A549 (cell line): ENCODE measurements at regions not wholly inside any gene's neighbourhood (a gene's known extent, or its start where the extent isn't known, plus 50 kb on each side); places are given as distances from the start of the nearest gene placed in this dataset.

Experiments
- ATAC-seq, 2 experiments: fragments of 200-7000 bp in 1 of 2; fragments of >200 bp in 1 of 2; cut with Nextera tagmentation in 1 of 2; cut with Tn5 transposase in 1 of 2; 3 replicates each; pipeline versions ENCODE4 v1.8.0 to v1.9.1; 2018 to 2020; ENCODE audit warnings: mild to moderate bottlenecking in 1 of 2, moderate library complexity in 1 of 2
- CTCF ChIA-PET: fragments of 300-600 bp; sonication (Branson Sonifier 250); formaldehyde crosslinking; extraction: SDS; loops from one replicate; lab custom pipeline; 2021; ENCODE audit warnings: antibody characterized with exemption, inconsistent platforms; lab: Yijun Ruan, JAX
- POLR2A ChIA-PET: fragments of 350-600 bp; formaldehyde crosslinking; extraction: SDS; loops from one replicate; lab custom pipeline; 2021; ENCODE audit warnings: antibody characterized with exemption, inconsistent platforms; lab: Yijun Ruan, JAX
- DNase-seq, 2 experiments: peaks; one replicate each; pipeline versions ENCODE4 v3.0.0 to v3.0.0-alpha.2; 2011 to 2016; ENCODE audit warnings: low read depth in 1 of 2, low spot score in 1 of 2
- FAIRE-seq: peaks from 2 replicates; lab custom pipeline; 2011; peaks lifted over from hg19 to GRCh38; lab: Jason Lieb, UNC
- H3K27ac ChIP-seq, 2 experiments: fragments of >200 bp; sonication (Bioruptor Twin); formaldehyde crosslinking; 3 replicates each; pipeline ENCODE4 v1.5.1; 2016 to 2017
- H3K4me1 ChIP-seq: fragments of >200 bp; sonication (Bioruptor Twin); formaldehyde crosslinking; 3 replicates; pipeline ENCODE4 v1.6.1; 2016
- H3K4me2 ChIP-seq: fragments of >200 bp; sonication (Bioruptor Twin); formaldehyde crosslinking; 3 replicates; pipeline ENCODE4 v1.6.1; 2016
- H3K4me3 ChIP-seq: fragments of >200 bp; sonication (Bioruptor Twin); formaldehyde crosslinking; 3 replicates; pipeline ENCODE4 v1.5.1; 2016
- H3K9me3 ChIP-seq: fragments of >200 bp; sonication (Bioruptor Twin); formaldehyde crosslinking; 3 replicates; pipeline ENCODE4 v1.6.1; 2016
- BHLHE40 ChIP-seq: IDR thresholded peaks from 2 replicates; pipeline ENCODE4 v1.6.1; 2012; ENCODE audit warnings: low read depth, low read length, inconsistent platforms
- CHD2 ChIP-seq: fragments of 150-350 bp; IDR thresholded peaks from 2 replicates; pipeline ENCODE4 v1.6.1; 2014; ENCODE audit warnings: low read length; ENCODE audit not compliant: partially characterized antibody
- CHD4 ChIP-seq: fragments of 200-600 bp; sonication (generic); IDR thresholded peaks from 2 replicates; pipeline ENCODE4 v1.6.1; 2016; ENCODE audit warnings: antibody characterized with exemption, mild to moderate bottlenecking, borderline replicate concordance
- E2F6 ChIP-seq: IDR thresholded peaks from 2 replicates; pipeline ENCODE4 v1.6.1; 2012; ENCODE audit warnings: low read depth, borderline replicate concordance
- EHF ChIP-seq: fragments of 250-450 bp; sonication (Bioruptor Pico); IDR thresholded peaks from 2 replicates; pipeline ENCODE4 v1.5.0; 2020; ENCODE audit warnings: mild to moderate bottlenecking
- EHMT2 ChIP-seq: fragments of 200-600 bp; sonication (generic); IDR thresholded peaks from 2 replicates; pipeline ENCODE4 v1.6.1; 2016; ENCODE audit warnings: antibody characterized with exemption, low read depth, mild to moderate bottlenecking, moderate library complexity
- ELK1 ChIP-seq: fragments of 150-350 bp; IDR thresholded peaks from 2 replicates; pipeline ENCODE4 v1.6.1; 2014; ENCODE audit warnings: low read depth, mild to moderate bottlenecking, low read length
- GATA3 ChIP-seq: IDR thresholded peaks from 2 replicates; pipeline ENCODE4 v1.6.1; 2012; ENCODE audit warnings: borderline replicate concordance
- HDAC2 ChIP-seq: fragments of 200-600 bp; sonication (generic); IDR thresholded peaks from 2 replicates; pipeline ENCODE4 v1.6.1; 2016
- HES2 ChIP-seq: fragments of >200 bp; sonication (Bioruptor Twin); formaldehyde crosslinking; IDR thresholded peaks from 2 replicates; pipeline ENCODE4 v1.6.1; 2016
- HOXA7 ChIP-seq: fragments of 250-450 bp; sonication (Bioruptor Pico); IDR thresholded peaks from 2 replicates; pipeline ENCODE4 v1.5.0; 2020; ENCODE audit warnings: mild to moderate bottlenecking, moderate library complexity
- HOXB13 ChIP-seq: fragments of 250-450 bp; sonication (Bioruptor Pico); IDR thresholded peaks from 2 replicates; pipeline ENCODE4 v1.5.0; 2020; ENCODE audit warnings: low read depth, mild to moderate bottlenecking, moderate library complexity
- HOXB5 ChIP-seq: fragments of 250-450 bp; sonication (Bioruptor Pico); IDR thresholded peaks from 2 replicates; pipeline ENCODE4 v1.5.0; 2020; ENCODE audit warnings: mild to moderate bottlenecking, moderate library complexity
- JUN ChIP-seq, 2 experiments: fragments of >200 bp; sonication (Bioruptor Twin); formaldehyde crosslinking; IDR thresholded peaks; 2 replicates in 1 of 2; 3 replicates in 1 of 2; pipeline ENCODE4 v1.6.1; 2016 to 2017
- KDM1A ChIP-seq: fragments of 200-600 bp; sonication (generic); IDR thresholded peaks from 2 replicates; pipeline ENCODE4 v1.6.1; 2016; ENCODE audit warnings: low read depth, mild to moderate bottlenecking
- MAZ ChIP-seq: fragments of 150-350 bp; IDR thresholded peaks from 2 replicates; pipeline ENCODE4 v1.6.1; 2014; ENCODE audit warnings: antibody characterized with exemption, low read depth, low read length, borderline replicate concordance
- MYC ChIP-seq: IDR thresholded peaks from 2 replicates; pipeline ENCODE4 v1.6.1; 2012; ENCODE audit warnings: mild to moderate bottlenecking, inconsistent platforms, low read length, improper control_type of control experiment, borderline replicate concordance
- NFE2L2 ChIP-seq: fragments of 150-350 bp; conservative IDR thresholded peaks from 2 replicates; pipeline ENCODE4 v1.6.1; 2014; ENCODE audit warnings: low read length
- PBX3 ChIP-seq: IDR thresholded peaks from 2 replicates; pipeline ENCODE4 v1.6.1; 2012
- POLR2A ChIP-seq: IDR thresholded peaks from 2 replicates; pipeline ENCODE4 v1.6.1; 2012; ENCODE audit warnings: mild to moderate bottlenecking, low read length
- RAD21 ChIP-seq, 2 experiments: fragments of >200 bp in 1 of 2; sonication (Bioruptor Twin) in 1 of 2; formaldehyde crosslinking in 1 of 2; IDR thresholded peaks in 1 of 2; conservative IDR thresholded peaks in 1 of 2; 2 replicates in 1 of 2; 3 replicates in 1 of 2; pipeline ENCODE4 v1.6.1; 2012 to 2018; ENCODE audit warnings: inconsistent platforms in 1 of 2
- RARB ChIP-seq: fragments of 250-450 bp; sonication (Bioruptor Pico); IDR thresholded peaks from 2 replicates; pipeline ENCODE4 v1.8.0; 2021; ENCODE audit warnings: mild to moderate bottlenecking, moderate library complexity
- RCOR1 ChIP-seq: fragments of 150-350 bp; IDR thresholded peaks from 2 replicates; pipeline ENCODE4 v1.6.1; 2014; ENCODE audit warnings: antibody characterized with exemption, low read length, low read depth
- REST ChIP-seq: fragments of 200-600 bp; sonication (generic); IDR thresholded peaks from 2 replicates; pipeline ENCODE4 v1.6.1; 2016; ENCODE audit warnings: antibody characterized with exemption, mild to moderate bottlenecking, moderate library complexity
- RNF2 ChIP-seq: fragments of 200-600 bp; sonication (generic); IDR thresholded peaks from 2 replicates; pipeline ENCODE4 v1.6.1; 2016; ENCODE audit warnings: low read depth, mild to moderate bottlenecking, antibody characterized with exemption, moderate library complexity, borderline replicate concordance
- SMC3 ChIP-seq: fragments of >200 bp; sonication (Bioruptor Twin); formaldehyde crosslinking; IDR thresholded peaks from 3 replicates; pipeline ENCODE4 v1.6.1; 2018; ENCODE audit warnings: inconsistent platforms
- TFCP2L1 ChIP-seq: fragments of 250-450 bp; sonication (Bioruptor Pico); IDR thresholded peaks from 2 replicates; pipeline ENCODE4 v1.5.0; 2021; ENCODE audit warnings: mild to moderate bottlenecking
- TP53 ChIP-seq: fragments of 250-450 bp; sonication (Bioruptor Pico); IDR thresholded peaks from 2 replicates; pipeline ENCODE4 v1.5.0; 2021; ENCODE audit warnings: mild to moderate bottlenecking, moderate library complexity
- USF2 ChIP-seq: fragments of 450-650 bp; IDR thresholded peaks from 2 replicates; pipeline ENCODE4 v1.6.1; 2014; ENCODE audit warnings: antibody characterized with exemption
- ZFP36 ChIP-seq: fragments of 450-650 bp; IDR thresholded peaks from 2 replicates; pipeline ENCODE4 v1.6.1; 2014; ENCODE audit warnings: borderline replicate concordance; ENCODE audit not compliant: partially characterized antibody
- ZNF302 ChIP-seq: fragments of 250-450 bp; sonication (Bioruptor Pico); IDR thresholded peaks from 2 replicates; pipeline ENCODE4 v1.9.0; 2021; ENCODE audit warnings: inconsistent platforms, mild to moderate bottlenecking, moderate library complexity
- WGBS: methylation state at CpG from one replicate; pipeline ENCODE4 v1.1.6; 2017; ENCODE audit errors: missing lambda C conversion rate; 5-methylcytosine and 5-hydroxymethylcytosine counted together

- no peak overlapping the region for H3K27ac ChIP-seq
- H3K4me2 ChIP-seq, result no peak overlapping the region
- no peaks in the 10 kb centered on the region for H3K9me3 ChIP-seq
- FAIRE-seq (no peak), DNase-seq (no peak), ATAC-seq (no peak)
- POLR2A ChIA-PET, result no interaction called here
- TF ChIP-seq JUN (IDR thresholded peaks at IDR 0.05) (no peak), MYC (no peak), RNF2 (no peak), HOXB13 (no peak), HOXA7 (no peak), NFE2L2 (no peak), EHF (CRISPR knock-in tag) (no peak), TP53 (CRISPR knock-in tag) (no peak), CHD4 (no peak), USF2 (no peak), PBX3 (no peak), HES2 (no peak), E2F6 (no peak), POLR2A (no peak), EHMT2 (no peak), MAZ (no peak), GATA3 (no peak)
- 92% methylated on average over 1 of the region's 1 CpG for WGBS
- H3K4me3 ChIP-seq, result no peak overlapping the region
- H3K4me1 ChIP-seq, result no peaks in the 10 kb centered on the region
- CTCF ChIA-PET, result no interaction called here
These were observed 1466.5 kb downstream of the BRD1 start for GRCh38 chr22:48361099-48361639.

- ATAC-seq, result no peak
These were observed 1468.1 kb downstream of the BRD1 start for GRCh38 chr22:48359613-48359965.

More at GRCh38 chr22:48359613-48359965, 1468.1 kb downstream of the BRD1 start:
- Histone ChIP-seq H3K9me3 (no peaks in the 10 kb centered on the region), H3K4me2 (no peak overlapping the region), H3K4me3 (no peak overlapping the region), H3K4me1 (peaks cover 6% of the 10 kb centered on the region), H3K27ac (peak overlapping the region in 1 of 2 experiments; percentile 94; a peak in 2 of 6 replicates)
- DNase-seq (no peak), FAIRE-seq (no peak)
- CTCF ChIA-PET, result no interaction called here
- TF ChIP-seq ZNF302 (no peak), KDM1A (no peak), HOXB5 (no peak), ELK1 (no peak), ZFP36 (no peak), TFCP2L1 (no peak), SMC3 (no peak), RARB (CRISPR knock-in tag) (no peak), EHMT2 (no peak), EHF (CRISPR knock-in tag) (no peak), BHLHE40 (no peak), RCOR1 (no peak), MAZ (no peak), REST (no peak), CHD2 (no peak), RAD21 (conservative IDR thresholded peaks at IDR 0.05 in 1 of 2, IDR thresholded peaks at IDR 0.05 in 1 of 2) (no peak), HDAC2 (no peak)
- 97% methylated on average over 14 of the region's 14 CpGs for whole genome bisulfite sequencing
- POLR2A ChIA-PET, result no interaction called here
